Activated CD8-positive, alpha-beta T cell treated with anti-CD3 and anti-CD28 coated beads for 36 hours (primary cell): ENCODE measurements at regions not wholly inside any gene's neighbourhood (a gene's known extent, or its start where the extent isn't known, plus 50 kb on each side); places are given as distances from the start of the nearest gene placed in this dataset.
"Not testable (repeated sequence)": the region's sequence is repeated elsewhere in the genome, so short reads cannot be mapped to it uniquely, and the experiment has no call there.

ENCODE experiments used
- ATAC-seq: fragments of 200-7000 bp; cut with Tn5 transposase; one replicate; pipeline ENCODE4 v1.10.0; 2021; ENCODE audit warnings: mild to moderate bottlenecking, moderate library complexity
- CTCF ChIA-PET: fragments of 350-600 bp; sonication (Branson Sonifier 250); formaldehyde crosslinking; loops from one replicate; lab custom pipeline; 2021; ENCODE audit warnings: antibody characterized with exemption; lab: Charles Lee
- POLR2A ChIA-PET: fragments of 350-600 bp; sonication (Branson Sonifier 250); formaldehyde crosslinking; loops from one replicate; lab custom pipeline; 2021; ENCODE audit warnings: antibody characterized with exemption; lab: Charles Lee
- DNase-seq: peaks from one replicate; pipeline ENCODE4 v3.0.0-alpha.2; 2020
- H3K27ac Mint-ChIP-seq: one replicate; pipeline ENCODE4 v1.8.0; 2021; ENCODE audit warnings: mild to moderate bottlenecking, mixed read lengths
- H3K27me3 Mint-ChIP-seq: one replicate; pipeline ENCODE4 v1.8.0; 2021; ENCODE audit warnings: mixed read lengths
- H3K36me3 Mint-ChIP-seq: one replicate; pipeline ENCODE4 v1.8.0; 2021; ENCODE audit warnings: low read depth, mixed read lengths
- H3K4me1 Mint-ChIP-seq: one replicate; pipeline ENCODE4 v1.8.0; 2021; ENCODE audit warnings: low read depth, mixed read lengths
- H3K4me3 Mint-ChIP-seq: one replicate; pipeline ENCODE4 v1.8.0; 2021; ENCODE audit warnings: mild to moderate bottlenecking, moderate library complexity, mixed read lengths
- H3K9me3 Mint-ChIP-seq: one replicate; pipeline ENCODE4 v1.8.0; 2021; ENCODE audit warnings: mixed read lengths
- CTCF ChIP-seq: fragments of 200-600 bp; IDR thresholded peaks from one replicate; pipeline ENCODE4 v1.8.0; 2022; ENCODE audit warnings: antibody characterized with exemption, mild to moderate bottlenecking
- intact Hi-C: fragments of 100-400 bp; cut with micrococcal nuclease; formaldehyde crosslinking; loops from one replicate; pipeline ENCODE4 v1.10.0; 2022

- H3K4me1 Mint-ChIP-seq, result no peaks in the 10 kb centered on the region
- no peaks in the 10 kb centered on the region for H3K36me3 Mint-ChIP-seq
- intact Hi-C loops, result no loop called here
- H3K9me3 Mint-ChIP-seq, result peaks cover 2% of the 10 kb centered on the region
- H3K27ac Mint-ChIP-seq, result no peak overlapping the region
- H3K4me3 Mint-ChIP-seq, result no peak overlapping the region
- CTCF ChIA-PET, result no interaction called here
- no peak for DNase-seq
- ATAC-seq, result no peak
- no peaks in the 10 kb centered on the region for H3K27me3 Mint-ChIP-seq
- POLR2A ChIA-PET, result no interaction called here
- TF ChIP-seq CTCF, result no peak
These were observed 447.0 kb downstream of the SOX11 start for GRCh38 chr2:6139142-6139541.

- Mint-ChIP-seq H3K36me3 (no peaks in the 10 kb centered on the region), H3K4me3 (no peak overlapping the region), H3K4me1 (no peaks in the 10 kb centered on the region), H3K9me3 (peaks cover 5% of the 10 kb centered on the region), H3K27me3 (no peaks in the 10 kb centered on the region), H3K27ac (no peak overlapping the region)
- intact Hi-C loops, result no loop called here
- ATAC-seq (no peak), DNase-seq (no peak)
- ChIA-PET POLR2A (no interaction called here), CTCF (no interaction called here)
- no peak for TF ChIP-seq CTCF
These were observed 447.7 kb downstream of the SOX11 start for GRCh38 chr2:6139916-6140315.

- Mint-ChIP-seq H3K4me1 (no peaks in the 10 kb centered on the region), H3K4me3 (no peak overlapping the region), H3K36me3 (no peaks in the 10 kb centered on the region), H3K27ac (no peak overlapping the region), H3K9me3 (peaks cover 5% of the 10 kb centered on the region), H3K27me3 (no peaks in the 10 kb centered on the region)
- DNase-seq, result no peak
- no peak for TF ChIP-seq CTCF
- ChIA-PET CTCF (no interaction called here), POLR2A (no interaction called here)
- no peak for ATAC-seq
- intact Hi-C loops, result no loop called here
These were observed 448.3 kb downstream of the SOX11 start for GRCh38 chr2:6140509-6140908.

GRCh38 chr2:6143812-6144211, 451.6 kb downstream of the SOX11 start:
- TF ChIP-seq CTCF, result no peak
- Mint-ChIP-seq H3K9me3 (peaks cover 5% of the 10 kb centered on the region), H3K4me1 (no peaks in the 10 kb centered on the region), H3K4me3 (no peak overlapping the region), H3K36me3 (no peaks in the 10 kb centered on the region), H3K27ac (no peak overlapping the region), H3K27me3 (no peaks in the 10 kb centered on the region)
- ChIA-PET CTCF (no interaction called here), POLR2A (no interaction called here)
- DNase-seq (no peak), ATAC-seq (no peak)
- intact Hi-C loops, result no loop called here

- H3K4me3 Mint-ChIP-seq, H3K9me3 Mint-ChIP-seq, H3K27me3 Mint-ChIP-seq, ATAC-seq, H3K27ac Mint-ChIP-seq, POLR2A ChIA-PET, H3K4me1 Mint-ChIP-seq, intact Hi-C loops, DNase-seq, CTCF ChIA-PET, H3K36me3 Mint-ChIP-seq: not testable (repeated sequence)
These were observed 455.0 kb downstream of the SOX11 start for GRCh38 chr2:6147215-6147614.

- ATAC-seq, result no peak
These were observed 456.7 kb downstream of the SOX11 start for GRCh38 chr2:6148882-6149281.

More at GRCh38 chr2:6148882-6149281, 456.7 kb downstream of the SOX11 start:
- peaks cover 5% of the 10 kb centered on the region for H3K9me3 Mint-ChIP-seq
- no peak for TF ChIP-seq CTCF
- no peaks in the 10 kb centered on the region for H3K4me1 Mint-ChIP-seq
- intact Hi-C loops, result no loop called here
- ChIA-PET POLR2A (no interaction called here), CTCF (no interaction called here)
- H3K27ac Mint-ChIP-seq, result no peak overlapping the region
- no peak overlapping the region for H3K4me3 Mint-ChIP-seq
- no peaks in the 10 kb centered on the region for H3K36me3 Mint-ChIP-seq
- DNase-seq, result no peak
- H3K27me3 Mint-ChIP-seq, result no peaks in the 10 kb centered on the region
